MCF 10A (cell line): ENCODE measurements at regions not wholly inside any gene's neighbourhood (a gene's known extent, or its start where the extent isn't known, plus 50 kb on each side); places are given as distances from the start of the nearest gene placed in this dataset.

Source experiments
- BruUV-seq: library from RNA; stranded (reverse); fragments of 400-500 nt; replicated peaks from 2 replicates; lab custom pipeline; 2021; lab: Mats Ljungman, UMichigan
- CTCF ChIA-PET: fragments of 300-600 bp; sonication (Branson Sonifier 250); formaldehyde crosslinking; extraction: SDS; loops from one replicate; lab custom pipeline; 2021; ENCODE audit warnings: antibody characterized with exemption, inconsistent platforms; lab: Yijun Ruan, JAX
- POLR2A ChIA-PET: fragments of 300-600, 350-650 bp; sonication (Branson Sonifier 250); formaldehyde crosslinking; extraction: SDS; loops from one replicate; lab custom pipeline; 2020; ENCODE audit warnings: antibody characterized with exemption, inconsistent platforms; lab: Yijun Ruan, JAX
- DNase-seq: peaks from one replicate; pipeline ENCODE4 v3.0.0-alpha.2; 2018; ENCODE audit not compliant: unreplicated experiment
- H3K27ac Mint-ChIP-seq: one replicate; pipeline ENCODE4 v1.8.0; 2022; ENCODE audit warnings: mild to moderate bottlenecking, low read depth, mixed read lengths; ENCODE audit not compliant: unreplicated experiment
- H3K27me3 Mint-ChIP-seq: one replicate; pipeline ENCODE4 v1.8.0; 2022; ENCODE audit warnings: mixed read lengths; ENCODE audit not compliant: insufficient read depth, unreplicated experiment
- H3K36me3 Mint-ChIP-seq: one replicate; pipeline ENCODE4 v1.8.0; 2022; ENCODE audit warnings: mild to moderate bottlenecking, moderate library complexity, mixed read lengths; ENCODE audit not compliant: insufficient read depth, unreplicated experiment
- H3K4me1 Mint-ChIP-seq: one replicate; pipeline ENCODE4 v1.8.0; 2022; ENCODE audit warnings: mixed read lengths; ENCODE audit not compliant: insufficient read depth, unreplicated experiment
- H3K4me3 Mint-ChIP-seq: one replicate; pipeline ENCODE4 v1.8.0; 2022; ENCODE audit warnings: mild to moderate bottlenecking, moderate library complexity, mixed read lengths; ENCODE audit not compliant: unreplicated experiment
- H3K9me3 Mint-ChIP-seq: one replicate; pipeline ENCODE4 v1.8.0; 2022; ENCODE audit warnings: mixed read lengths; ENCODE audit not compliant: unreplicated experiment
- intact Hi-C: fragments of 100-400 bp; cut with micrococcal nuclease; formaldehyde crosslinking; loops from 2 replicates; pipeline ENCODE4 v1.14.1; 2022
- TF ChIP-seq, protein P1 (sequence below): fragments of 200-600 bp; IDR thresholded peaks from one replicate; pipeline ENCODE4 v1.8.0; 2022; ENCODE audit warnings: antibody characterized with exemption, mild to moderate bottlenecking; ENCODE audit not compliant: unreplicated experiment

DNA sequence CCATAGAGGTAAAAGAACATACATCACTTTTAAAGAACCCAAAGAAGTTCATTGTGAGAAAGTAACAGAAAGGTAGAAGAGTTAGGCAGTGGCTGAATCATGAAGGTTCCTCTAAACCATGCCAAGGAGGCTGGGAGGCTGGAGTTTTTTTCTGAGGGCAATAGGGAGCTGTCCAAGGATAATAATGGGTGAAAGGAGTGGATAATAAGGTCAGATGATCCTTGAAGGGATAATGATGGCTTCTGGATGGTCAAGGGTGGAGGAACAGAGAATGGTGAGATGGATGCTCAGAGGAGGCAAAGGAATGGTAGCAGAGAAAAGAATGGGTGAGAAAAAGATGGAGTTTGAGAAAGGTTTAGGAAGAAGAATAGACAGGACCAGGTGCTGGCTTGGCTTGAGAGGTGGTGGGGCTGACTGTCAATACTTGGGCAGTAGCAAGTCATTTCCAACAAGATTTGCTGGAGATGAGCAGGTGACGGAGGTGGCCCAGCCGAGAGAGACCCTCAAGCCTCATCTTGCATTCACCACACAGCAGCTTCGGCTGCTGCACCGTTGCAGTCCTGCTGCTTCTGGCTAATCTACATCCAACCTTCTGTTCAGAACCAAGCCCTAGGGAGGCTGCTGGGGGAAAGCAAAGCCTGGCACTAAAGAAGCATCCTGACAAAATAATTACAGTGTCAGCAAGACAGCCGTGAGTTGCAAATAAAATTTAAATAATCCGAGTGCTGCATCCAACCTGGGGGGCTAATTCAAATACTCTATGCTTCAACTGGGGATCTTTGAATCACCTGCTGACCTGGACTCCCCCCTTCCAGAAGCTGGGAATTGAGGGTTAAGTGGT, 131.2 kb upstream of the KCNG1 start:
- intact Hi-C loops, result no loop called here
- CTCF ChIA-PET, result interaction anchor here (1.0 kb wide), 1 partner anchor 153 kb away, joined by 3 read pairs; no protein-coding TSS in a partner anchor

DNA sequence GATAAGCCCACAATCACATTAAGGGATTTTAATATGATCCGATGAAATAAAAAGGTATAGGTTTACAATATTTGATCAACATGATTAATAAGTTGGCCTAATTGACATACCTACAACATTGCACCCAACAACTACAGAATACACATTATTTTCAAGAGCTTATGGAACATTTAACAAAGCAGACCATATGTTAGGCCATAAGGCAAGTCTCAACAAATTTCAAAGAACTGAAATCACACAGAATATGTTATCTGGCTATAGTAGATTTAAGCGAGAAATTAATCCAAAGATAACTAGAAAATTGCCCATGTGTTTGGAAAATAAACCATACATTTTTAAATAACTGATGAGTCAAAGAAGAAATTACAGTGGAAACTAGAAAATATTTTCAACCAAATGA, 126.0 kb upstream of the KCNG1 start:
- POLR2A ChIA-PET, result interaction anchor here (1.0 to 1.1 kb wide), 2 partner anchors 11 to 21 kb away, joined by 3 read pairs; no protein-coding TSS in a partner anchor

More for the DNA sequence above, 131.2 kb upstream of the KCNG1 start:
- DNase-seq, result no peak
- POLR2A ChIA-PET, result interaction anchor here (1.3 kb wide), 1 partner anchor 26 kb away, joined by 3 read pairs; no protein-coding TSS in a partner anchor
- Mint-ChIP-seq H3K4me1 (peaks cover 21% of the 10 kb centered on the region), H3K9me3 (no peaks in the 10 kb centered on the region), H3K27ac (no peak overlapping the region), H3K36me3 (no peaks in the 10 kb centered on the region), H3K4me3 (no peak overlapping the region), H3K27me3 (peaks cover 35% of the 10 kb centered on the region)
- BruUV-seq, result no TSS peak
- TF ChIP-seq, protein P1, sequence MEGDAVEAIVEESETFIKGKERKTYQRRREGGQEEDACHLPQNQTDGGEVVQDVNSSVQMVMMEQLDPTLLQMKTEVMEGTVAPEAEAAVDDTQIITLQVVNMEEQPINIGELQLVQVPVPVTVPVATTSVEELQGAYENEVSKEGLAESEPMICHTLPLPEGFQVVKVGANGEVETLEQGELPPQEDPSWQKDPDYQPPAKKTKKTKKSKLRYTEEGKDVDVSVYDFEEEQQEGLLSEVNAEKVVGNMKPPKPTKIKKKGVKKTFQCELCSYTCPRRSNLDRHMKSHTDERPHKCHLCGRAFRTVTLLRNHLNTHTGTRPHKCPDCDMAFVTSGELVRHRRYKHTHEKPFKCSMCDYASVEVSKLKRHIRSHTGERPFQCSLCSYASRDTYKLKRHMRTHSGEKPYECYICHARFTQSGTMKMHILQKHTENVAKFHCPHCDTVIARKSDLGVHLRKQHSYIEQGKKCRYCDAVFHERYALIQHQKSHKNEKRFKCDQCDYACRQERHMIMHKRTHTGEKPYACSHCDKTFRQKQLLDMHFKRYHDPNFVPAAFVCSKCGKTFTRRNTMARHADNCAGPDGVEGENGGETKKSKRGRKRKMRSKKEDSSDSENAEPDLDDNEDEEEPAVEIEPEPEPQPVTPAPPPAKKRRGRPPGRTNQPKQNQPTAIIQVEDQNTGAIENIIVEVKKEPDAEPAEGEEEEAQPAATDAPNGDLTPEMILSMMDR, result no peak

DNA sequence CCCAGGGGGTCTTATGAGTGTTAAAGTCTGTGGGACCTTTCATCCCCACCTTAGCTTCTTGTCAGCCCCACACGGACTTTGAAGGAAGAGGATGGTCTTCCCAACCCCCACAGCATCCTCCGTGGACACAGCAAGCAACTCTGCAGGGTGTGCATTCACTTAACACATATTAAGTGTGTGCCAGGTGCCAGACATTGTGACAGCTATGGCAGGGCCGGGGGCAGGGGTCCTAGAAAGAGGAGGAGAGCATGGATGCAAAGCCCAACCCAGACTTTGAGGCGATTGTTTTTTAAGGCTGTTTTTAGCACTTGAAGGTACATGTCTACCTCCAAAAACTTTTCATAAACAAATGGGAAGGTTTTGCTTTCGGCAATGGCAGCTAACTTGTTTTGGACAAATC, 121.6 kb upstream of the KCNG1 start:
- no peak for DNase-seq
- no peaks in the 10 kb centered on the region for H3K27me3 Mint-ChIP-seq
- TF ChIP-seq, protein P1, result no peak
- BruUV-seq, result no TSS peak
- no peaks in the 10 kb centered on the region for H3K36me3 Mint-ChIP-seq
- CTCF ChIA-PET, result interaction anchor here (1.1 to 1.2 kb wide), 2 partner anchors 10 to 129 kb away, joined by 3 to 4 read pairs; no protein-coding TSS in a partner anchor
- H3K4me1 Mint-ChIP-seq, result no peaks in the 10 kb centered on the region
- intact Hi-C loops, result no loop called here
- no peak overlapping the region for H3K4me3 Mint-ChIP-seq
- H3K27ac Mint-ChIP-seq, result no peak overlapping the region
- POLR2A ChIA-PET, result no interaction called here
- H3K9me3 Mint-ChIP-seq, result no peaks in the 10 kb centered on the region

More for the DNA sequence above, 126.0 kb upstream of the KCNG1 start:
- TF ChIP-seq, protein P1, result no peak
- Mint-ChIP-seq H3K36me3 (no peaks in the 10 kb centered on the region), H3K4me1 (peaks cover 3% of the 10 kb centered on the region), H3K4me3 (no peak overlapping the region), H3K27me3 (peaks cover 9% of the 10 kb centered on the region), H3K9me3 (no peaks in the 10 kb centered on the region), H3K27ac (no peak overlapping the region)
- intact Hi-C loops, result no loop called here
- no TSS peak for BruUV-seq
- no peak for DNase-seq
- CTCF ChIA-PET, result interaction anchor here (0.5 to 0.6 kb wide), 2 partner anchors 632 to 673 kb away, joined by 5 read pairs; no protein-coding TSS in a partner anchor

DNA sequence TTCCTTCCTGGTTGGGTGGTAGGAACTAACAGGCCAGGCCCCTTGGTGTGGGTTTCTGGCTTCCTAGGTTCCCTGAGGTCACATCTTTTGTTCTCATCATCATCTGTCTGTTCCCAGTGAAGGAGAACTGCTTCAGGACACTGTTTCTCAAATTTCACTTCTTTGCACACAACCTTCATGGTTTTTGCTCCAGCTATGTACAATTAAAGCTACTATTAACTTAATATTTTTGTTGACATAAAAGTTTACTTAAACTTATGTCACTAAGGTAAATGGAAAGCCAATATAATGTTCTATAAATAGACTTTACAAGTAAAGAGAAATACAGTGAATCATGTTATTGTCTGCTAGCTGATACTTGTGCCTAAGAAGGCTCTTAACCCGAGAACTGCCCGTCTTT, 120.7 kb upstream of the KCNG1 start:
- no peaks in the 10 kb centered on the region for H3K27me3 Mint-ChIP-seq
- DNase-seq, result no peak
- POLR2A ChIA-PET, result no interaction called here
- BruUV-seq, result no TSS peak
- no peak overlapping the region for H3K27ac Mint-ChIP-seq
- TF ChIP-seq, protein P1, result no peak
- no peaks in the 10 kb centered on the region for H3K36me3 Mint-ChIP-seq
- no peak overlapping the region for H3K4me3 Mint-ChIP-seq
- no peaks in the 10 kb centered on the region for H3K9me3 Mint-ChIP-seq
- CTCF ChIA-PET, result interaction anchor here (0.6 to 1.1 kb wide), 4 partner anchors 21 to 146 kb away, joined by 3 read pairs; no protein-coding TSS in a partner anchor
- no peaks in the 10 kb centered on the region for H3K4me1 Mint-ChIP-seq
- intact Hi-C loops, result no loop called here
